ENCODE measurements at regions not wholly inside any gene's neighbourhood (a gene's known extent, or its start where the extent isn't known, plus 50 kb on each side); places are given as distances from the start of the nearest gene placed in this dataset.

GRCh38 chr18:37985126-37985525, 419.5 kb upstream of the CELF4 start:
- DNase-seq, result no peak

DNA sequence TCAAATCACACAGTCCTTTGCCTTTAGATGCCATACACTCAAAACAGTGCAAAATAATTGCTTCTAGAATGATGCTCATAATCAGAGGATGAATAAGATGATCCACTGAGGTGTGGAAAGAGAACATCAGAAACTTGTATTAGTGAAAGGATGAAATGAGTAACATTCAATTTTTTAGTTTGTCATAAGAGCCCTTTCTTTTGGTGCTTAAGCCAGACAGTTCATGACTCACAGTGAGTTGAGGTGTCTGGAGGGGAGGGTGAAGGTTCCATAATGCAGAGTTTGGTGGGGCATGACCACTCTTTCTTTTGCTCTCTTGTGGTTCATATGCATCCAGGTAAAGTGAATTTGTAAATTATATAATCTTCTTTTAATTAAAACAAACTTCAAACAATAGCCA, 415.0 kb upstream of the CELF4 start:
- no peak for DNase-seq

DNA sequence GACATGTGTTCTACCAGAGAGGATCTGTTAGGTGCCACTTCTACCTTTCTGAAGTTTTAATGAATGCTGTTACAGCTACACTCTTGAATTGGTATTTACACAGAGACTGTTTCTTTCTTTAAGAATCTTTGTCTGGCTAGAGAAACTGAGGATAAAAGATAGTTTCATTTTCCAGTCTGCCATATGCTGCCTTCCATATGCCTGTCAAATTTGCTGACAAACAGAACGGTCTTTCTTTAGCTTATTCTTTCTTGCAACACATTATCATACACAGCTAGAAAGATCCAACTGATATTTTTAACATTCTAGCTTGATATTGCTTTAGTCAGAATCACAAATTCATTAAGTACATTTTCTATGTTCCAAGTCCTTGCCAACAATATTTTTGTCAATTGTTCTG, 409.8 kb upstream of the CELF4 start:
- DNase-seq, result no peak

DNA sequence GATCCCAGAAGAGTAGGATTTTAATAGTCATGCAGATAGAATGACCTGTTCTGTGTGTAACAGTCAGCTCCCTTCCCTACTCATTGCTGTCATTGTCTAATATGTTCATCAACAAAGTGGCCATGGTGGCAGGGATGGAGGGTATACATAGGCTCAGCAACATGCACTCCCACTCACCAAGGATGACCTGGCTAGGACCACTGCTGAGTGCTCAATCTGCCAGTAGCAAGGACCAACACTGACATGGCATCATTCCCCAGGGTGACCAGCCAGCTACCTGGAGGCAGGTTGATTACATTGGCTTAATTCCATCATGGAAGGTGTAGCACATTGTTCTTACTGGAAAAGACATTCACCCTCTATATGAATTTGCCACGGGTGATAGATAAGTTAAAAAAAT, 401.7 kb upstream of the CELF4 start:
- no peak for DNase-seq

GRCh38 chr18:37965572-37965970, 400.0 kb upstream of the CELF4 start:
- DNase-seq, result no peak

GRCh38 chr18:37964885-37965571, 399.4 kb upstream of the CELF4 start:
- no peak for DNase-seq

DNA sequence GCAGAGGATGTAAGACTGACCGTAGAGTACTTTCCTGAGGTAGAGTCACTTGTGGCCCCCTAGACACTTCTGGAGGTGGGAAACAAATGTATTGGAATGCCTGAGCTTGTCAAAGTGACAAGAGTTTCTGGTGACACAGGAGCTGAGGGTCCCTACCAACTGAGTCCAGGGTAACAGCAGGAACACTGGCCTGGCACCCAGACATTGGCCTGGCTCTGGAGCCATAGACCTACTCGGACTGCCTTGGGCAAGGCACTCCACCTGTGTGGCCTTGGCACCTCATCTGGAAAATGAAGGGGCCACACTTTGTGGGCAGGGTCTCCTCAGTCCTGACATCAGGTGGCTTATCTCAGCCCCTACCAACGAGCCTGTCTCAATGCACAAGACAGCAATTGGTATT, 398.2 kb upstream of the CELF4 start:
- DNase-seq, result no peak

DNA sequence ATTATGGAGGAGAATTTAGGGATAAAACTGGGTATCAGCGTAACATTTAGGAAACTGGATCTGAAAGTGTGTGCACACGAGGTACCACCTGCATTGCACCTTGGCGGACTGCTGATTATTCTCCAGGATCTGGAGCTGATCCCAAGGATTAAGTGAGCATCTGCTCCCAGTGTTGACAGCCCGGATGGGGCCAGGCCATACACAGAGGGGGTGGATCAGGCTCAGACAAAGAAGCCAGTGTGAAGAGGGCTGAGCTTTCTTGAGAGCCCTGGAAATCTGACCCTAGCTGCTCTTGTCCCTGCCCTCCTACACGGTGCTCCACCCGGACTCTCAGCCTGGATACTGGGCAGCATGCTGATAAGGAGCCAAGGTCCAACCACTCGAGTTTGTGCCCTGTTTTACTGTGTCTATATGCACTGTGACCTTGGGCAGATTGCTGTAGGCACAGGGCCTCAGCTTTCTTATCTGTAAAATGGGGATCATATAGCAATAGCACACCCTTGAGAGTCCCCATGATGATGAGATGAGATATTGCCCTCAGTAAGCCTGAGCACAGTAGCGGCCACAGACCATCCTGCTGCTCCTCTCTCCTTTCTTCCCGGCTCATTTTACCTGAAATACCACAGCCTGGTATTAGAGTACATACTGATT, 396.8 kb upstream of the CELF4 start:
- no peak for DNase-seq

DNA sequence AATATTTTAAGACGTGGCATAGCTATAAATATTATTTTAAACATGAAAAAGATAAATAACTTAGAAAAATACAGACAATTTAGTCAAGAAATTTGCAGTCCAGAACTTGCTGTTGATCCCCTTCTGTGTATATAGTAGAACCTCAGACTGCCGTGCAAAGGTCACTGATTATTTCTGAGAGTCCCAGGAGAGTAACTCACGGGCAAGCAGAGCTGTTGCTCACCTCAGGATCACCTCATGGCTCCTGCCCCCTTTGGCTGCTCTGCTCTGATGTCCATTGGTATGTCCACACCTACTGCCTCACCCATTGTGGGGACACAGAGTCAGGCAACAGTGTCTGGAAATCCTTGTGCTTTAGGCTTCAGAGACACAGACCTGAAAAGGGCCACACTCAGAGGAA, 392.9 kb upstream of the CELF4 start:
- no peak for DNase-seq

- DNase-seq, result no peak
Measured at GRCh38 chr18:37956902-37957301, 391.3 kb upstream of the CELF4 start.

- no peak for DNase-seq
Measured at GRCh38 chr18:37956020-37956419, 390.4 kb upstream of the CELF4 start.

- no peak for DNase-seq
Measured at GRCh38 chr18:37955201-37955600, 389.6 kb upstream of the CELF4 start.

GRCh38 chr18:37953876-37954275, 388.3 kb upstream of the CELF4 start:
- DNase-seq, result no peak

GRCh38 chr18:37948471-37948870, 382.9 kb upstream of the CELF4 start:
- DNase-seq, result no peak

GRCh38 chr18:37946324-37946723, 380.7 kb upstream of the CELF4 start:
- no peak for DNase-seq

- no peak for DNase-seq
Measured at GRCh38 chr18:37944700-37945270, 379.2 kb upstream of the CELF4 start.

- DNase-seq, result no peak
Measured at GRCh38 chr18:37937287-37937686, 371.7 kb upstream of the CELF4 start.

- no peak for DNase-seq
Measured at GRCh38 chr18:37935086-37935485, 369.5 kb upstream of the CELF4 start.

DNA sequence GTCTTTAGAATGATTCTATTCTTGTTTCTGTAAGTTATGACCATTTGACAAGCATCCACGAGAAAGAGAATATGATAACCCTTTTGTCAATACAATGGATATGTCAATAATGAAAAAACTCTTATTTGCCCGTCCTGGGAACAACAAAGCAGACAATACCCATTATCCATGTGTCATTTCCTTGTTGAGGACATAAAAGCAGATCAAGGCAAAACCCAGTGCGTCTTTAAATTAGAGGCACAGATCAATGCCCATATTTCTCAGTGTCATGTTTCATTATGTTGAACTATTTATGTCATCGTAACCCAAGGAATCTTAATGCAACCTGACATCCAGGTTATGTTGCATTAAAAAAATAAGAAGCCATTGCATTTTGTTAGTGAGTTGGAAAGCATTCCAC, 365.0 kb upstream of the CELF4 start:
- DNase-seq, result no peak

GRCh38 chr18:37922162-37922561, 356.6 kb upstream of the CELF4 start:
- DNase-seq, result no peak

- no peak for DNase-seq
Measured at GRCh38 chr18:37920865-37921264, 355.3 kb upstream of the CELF4 start.

DNA sequence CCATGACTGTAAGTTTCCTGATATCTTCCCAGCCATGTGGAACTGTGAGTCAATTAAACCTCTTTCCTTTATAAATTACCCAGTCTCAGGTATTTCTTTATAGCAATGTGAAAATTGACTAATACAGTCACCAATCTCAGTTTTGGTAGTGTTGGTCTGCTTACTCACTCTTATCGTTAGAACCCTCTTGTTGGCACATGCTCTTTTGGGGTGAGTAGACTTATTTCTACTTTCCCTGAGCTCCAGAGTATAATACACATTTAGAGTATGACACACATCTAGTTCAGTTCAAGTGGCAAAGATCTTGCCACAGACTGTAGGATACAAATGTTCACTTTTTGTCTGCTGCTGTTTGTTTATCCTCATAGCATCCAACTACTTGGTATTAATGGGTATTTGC, 347.5 kb upstream of the CELF4 start:
- DNase-seq, result no peak

DNA sequence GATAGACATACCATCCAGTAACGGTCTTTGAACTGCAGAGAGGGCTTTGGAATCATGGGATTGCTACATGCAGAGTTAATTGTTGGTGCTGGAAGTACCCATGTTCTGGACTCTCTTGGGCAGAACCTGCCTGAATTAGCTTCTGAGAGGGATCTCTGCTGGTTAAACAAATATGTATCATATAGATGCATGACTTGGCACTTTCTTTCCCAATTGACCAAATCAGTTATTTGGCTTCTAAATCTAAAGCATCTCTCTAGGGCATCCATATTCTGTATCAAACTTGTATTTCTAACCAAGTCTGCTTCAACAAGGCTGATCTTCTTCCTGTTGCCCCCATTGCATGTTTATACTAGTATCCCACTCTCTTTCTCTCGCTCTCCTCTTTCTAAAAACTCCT, 336.7 kb upstream of the CELF4 start:
- no peak for DNase-seq

DNA sequence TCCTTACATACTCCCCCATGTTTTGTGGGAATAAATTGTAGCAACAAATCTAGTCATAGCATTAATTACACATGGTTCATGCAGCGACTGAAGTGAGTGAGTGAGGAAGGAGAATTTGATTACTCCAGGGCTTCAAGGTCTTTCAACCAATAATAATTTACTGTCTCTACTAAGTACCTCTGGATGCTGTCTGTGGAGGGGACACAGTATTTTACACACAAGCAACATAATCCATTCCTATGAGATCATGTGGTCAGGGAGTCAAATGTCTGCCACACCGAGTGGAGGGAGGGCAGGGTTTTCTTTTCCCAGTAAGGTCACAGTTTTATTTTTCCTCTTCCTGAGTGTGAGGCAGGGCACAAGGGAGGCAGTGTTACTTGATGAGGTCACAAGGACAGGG, 334.7 kb upstream of the CELF4 start:
- no peak for DNase-seq

DNA sequence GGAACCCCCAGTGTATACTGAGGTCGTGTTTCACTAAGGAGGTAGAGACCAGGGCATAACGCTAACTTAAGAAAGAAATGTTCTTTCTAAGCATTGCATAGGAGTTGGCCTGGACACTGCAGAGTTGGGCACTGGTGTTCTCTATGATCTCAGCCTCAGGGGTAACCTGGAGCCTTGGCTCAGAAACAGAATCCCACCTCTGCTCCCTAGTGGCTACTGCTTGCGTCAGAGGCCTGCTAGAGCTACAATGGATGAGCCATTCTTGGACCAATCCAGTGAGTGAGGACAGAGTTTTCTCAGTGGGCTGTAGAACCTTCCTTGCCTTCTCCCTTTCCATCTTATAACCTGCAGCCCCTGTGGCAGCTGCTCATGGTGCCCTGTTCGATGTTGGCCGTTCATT, 324.4 kb upstream of the CELF4 start:
- no peak for DNase-seq
